Uterus (tissue), 2 donors: ENCODE measurements at regions not wholly inside any gene's neighbourhood (a gene's known extent, or its start where the extent isn't known, plus 50 kb on each side); places are given as distances from the start of the nearest gene placed in this dataset.

Source experiments
- CTCF ChIP-seq, 4 experiments: fragments of 200-600 bp in 2 of 4; fragments of 450-650 bp in 2 of 4; sonication (generic) in 2 of 4; IDR thresholded peaks; one replicate each; pipeline ENCODE4 v1.5.1; 2016 to 2019; ENCODE audit warnings: antibody characterized with exemption in 4 of 4, mild to moderate bottlenecking in 2 of 4, moderate library complexity in 1 of 4
- POLR2A ChIP-seq, 2 donors: fragments of 450-650 bp; IDR thresholded peaks; one replicate each; pipeline ENCODE4 v1.6.1; 2016; ENCODE audit warnings: antibody characterized with exemption in 2 of 2, mild to moderate bottlenecking in 1 of 2, moderate library complexity in 1 of 2

DNA sequence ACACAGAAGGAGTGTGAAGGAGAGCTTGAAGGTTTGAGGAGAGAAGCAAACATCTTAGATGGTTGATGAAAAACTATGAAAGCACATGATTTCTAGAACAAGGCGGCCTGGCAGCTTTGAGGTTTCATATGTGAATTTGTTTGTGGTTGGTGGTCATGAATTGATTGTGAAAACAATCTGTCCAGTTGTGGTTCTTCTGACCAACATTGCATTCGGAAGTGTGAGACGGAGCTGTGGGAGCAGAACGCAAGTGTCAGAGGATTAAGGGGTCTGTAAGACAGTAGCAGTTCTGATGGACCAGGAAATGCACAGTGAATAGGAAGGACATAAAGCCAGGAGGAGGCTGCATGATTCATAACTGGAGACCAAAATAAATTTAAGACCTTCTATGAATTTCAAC is 594.6 kb downstream of the NXPH1 start:
- TF ChIP-seq POLR2A (IDR thresholded peaks at IDR 0.05) (no peak), CTCF (IDR thresholded peaks at IDR 0.05) (no peak)
